GM12873 (cell line): ENCODE measurements at regions not wholly inside any gene's neighbourhood (a gene's known extent, or its start where the extent isn't known, plus 50 kb on each side); places are given as distances from the start of the nearest gene placed in this dataset.
A peak's percentile ranks its signal among the peaks of the same experiment; 100 is the strongest.

Experiments used
- CTCF ChIP-seq: IDR thresholded peaks from 2 replicates; pipeline ENCODE4 v1.5.1; 2012; ENCODE audit warnings: low read depth, mild to moderate bottlenecking, moderate library complexity, low read length, control low read depth; ENCODE audit not compliant: insufficient read depth; ENCODE audit errors: missing control alignments

- TF ChIP-seq CTCF: no peak
These were observed 376.8 kb upstream of the C2CD4B start for GRCh38 chr15:62541846-62542245.

GRCh38 chr15:62544446-62544845 is 379.4 kb upstream of the C2CD4B start:
- TF ChIP-seq CTCF: no peak

GRCh38 chr15:62545467-62546227 is 380.6 kb upstream of the C2CD4B start:
- no peak for TF ChIP-seq CTCF

- TF ChIP-seq CTCF: no peak
These were observed 381.5 kb upstream of the C2CD4B start for GRCh38 chr15:62546628-62547027.

GRCh38 chr15:62547584-62547983 is 382.5 kb upstream of the C2CD4B start:
- no peak for TF ChIP-seq CTCF

GRCh38 chr15:62549345-62549970 is 384.4 kb upstream of the C2CD4B start:
- peak; percentile 72 for TF ChIP-seq CTCF

GRCh38 chr15:62550106-62550505 is 385.0 kb upstream of the C2CD4B start:
- TF ChIP-seq CTCF: no peak
